ENCODE measurements at regions not wholly inside any gene's neighbourhood (a gene's known extent, or its start where the extent isn't known, plus 50 kb on each side); places are given as distances from the start of the nearest gene placed in this dataset.
"Not testable (repeated sequence)": the region's sequence is repeated elsewhere in the genome, so short reads cannot be mapped to it uniquely, and the experiment has no call there.

GRCh38 chr10:45056806-45057205, 56.1 kb downstream of the ZNF22 start:
- DNase-seq = not testable (repeated sequence)

- DNase-seq = no peak
Observed at GRCh38 chr10:45058580-45058979, 57.9 kb downstream of the ZNF22 start.

DNA sequence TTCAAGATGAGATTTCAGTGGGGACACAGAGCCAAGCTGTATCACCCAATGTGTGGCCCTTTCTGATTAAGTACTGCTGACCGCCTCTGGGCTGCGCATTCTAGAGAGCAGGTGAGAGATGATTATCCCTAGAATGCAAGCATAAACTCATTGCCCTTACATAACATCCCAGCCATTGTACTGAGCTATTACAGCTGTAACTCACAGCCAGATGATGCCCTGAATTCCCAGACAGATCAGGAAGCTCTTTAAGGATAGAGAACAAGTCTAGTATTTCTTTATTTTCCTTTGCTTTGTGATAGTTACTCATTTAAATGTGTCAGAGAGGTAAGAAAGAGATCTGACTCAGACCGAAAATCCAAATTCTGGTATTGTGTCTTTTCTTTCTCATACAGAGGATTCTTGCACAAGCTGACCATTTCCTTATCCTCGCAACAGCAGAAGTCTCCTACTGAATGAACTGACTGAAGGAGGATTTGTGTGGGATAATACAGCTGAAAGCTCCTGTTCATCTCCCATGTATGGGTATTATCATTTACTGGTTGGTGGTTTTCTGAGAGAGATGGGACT, 58.4 kb downstream of the ZNF22 start:
- DNase-seq = no peak

GRCh38 chr10:45059632-45060031, 58.9 kb downstream of the ZNF22 start:
- no peak for DNase-seq

GRCh38 chr10:45061982-45062381, 61.3 kb downstream of the ZNF22 start:
- DNase-seq = no peak

- no peak for DNase-seq
Observed at GRCh38 chr10:45063591-45064231, 63.0 kb downstream of the ZNF22 start.

GRCh38 chr10:45064998-45065397, 64.3 kb downstream of the ZNF22 start:
- no peak for DNase-seq

DNA sequence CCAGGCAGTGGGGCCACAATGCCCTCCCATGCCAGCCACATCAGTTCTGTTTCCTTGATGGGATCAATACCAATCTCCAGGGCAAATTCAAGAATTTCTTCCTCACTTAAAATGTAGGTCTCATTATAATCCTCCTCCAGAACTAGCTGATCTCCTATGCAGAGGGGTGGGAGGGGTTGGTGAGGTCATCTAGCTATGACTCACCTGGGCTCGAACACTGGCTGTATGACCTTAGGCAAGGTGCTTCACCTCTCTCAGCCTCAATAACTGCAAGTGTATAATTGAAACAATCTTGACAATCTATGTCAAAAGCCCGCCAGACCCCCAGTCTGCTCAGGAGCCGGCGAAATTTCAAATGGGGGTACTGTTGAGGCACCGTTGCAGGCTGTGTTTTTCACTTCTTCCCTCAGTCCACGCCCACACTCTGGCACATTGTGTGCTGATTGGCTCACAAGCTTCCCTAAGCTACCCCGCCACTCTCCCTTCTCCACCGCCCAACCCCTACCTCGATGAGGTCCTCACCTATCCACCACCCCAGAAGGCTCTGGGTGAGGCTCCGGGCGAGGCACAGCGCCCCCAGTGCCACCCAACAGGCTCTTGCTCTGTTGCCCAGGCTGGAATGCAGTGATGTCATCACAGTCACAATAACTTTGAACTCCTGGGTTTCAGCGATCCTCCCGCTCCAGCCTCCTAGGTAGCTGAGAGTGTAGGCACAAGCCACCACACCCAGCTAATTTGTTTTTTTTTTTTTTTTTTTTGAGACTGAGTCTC, 70.5 kb downstream of the ZNF22 start:
- no peak for DNase-seq

GRCh38 chr10:45075216-45075615, 74.5 kb downstream of the ZNF22 start:
- DNase-seq = no peak

- no peak for DNase-seq
Observed at GRCh38 chr10:45075826-45076380, 75.2 kb downstream of the ZNF22 start.

DNA sequence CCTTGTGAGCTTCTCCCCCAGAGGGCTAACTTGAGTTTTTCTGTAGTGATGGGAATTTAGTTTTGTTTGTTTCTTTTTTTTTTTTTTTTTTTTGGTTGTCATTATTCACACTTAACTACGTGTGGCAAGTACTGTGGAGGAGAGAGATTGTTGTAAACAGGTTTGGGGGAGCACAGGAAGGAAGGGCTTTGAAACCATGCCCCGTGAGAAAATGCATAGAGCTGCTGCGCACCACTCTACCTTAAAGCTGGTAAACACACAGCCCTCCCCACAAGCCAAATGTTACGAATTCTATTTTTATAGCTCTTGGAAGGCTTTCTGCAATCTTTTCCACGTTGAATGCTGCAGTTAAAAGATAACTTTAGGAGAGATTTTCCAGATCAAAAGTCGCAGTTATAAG, 76.2 kb downstream of the ZNF22 start:
- DNase-seq = no peak

- no peak for DNase-seq
Observed at GRCh38 chr10:45080331-45080730, 79.6 kb downstream of the ZNF22 start.

- no peak for DNase-seq
Observed at GRCh38 chr10:45082176-45082575, 81.5 kb downstream of the ZNF22 start.

DNA sequence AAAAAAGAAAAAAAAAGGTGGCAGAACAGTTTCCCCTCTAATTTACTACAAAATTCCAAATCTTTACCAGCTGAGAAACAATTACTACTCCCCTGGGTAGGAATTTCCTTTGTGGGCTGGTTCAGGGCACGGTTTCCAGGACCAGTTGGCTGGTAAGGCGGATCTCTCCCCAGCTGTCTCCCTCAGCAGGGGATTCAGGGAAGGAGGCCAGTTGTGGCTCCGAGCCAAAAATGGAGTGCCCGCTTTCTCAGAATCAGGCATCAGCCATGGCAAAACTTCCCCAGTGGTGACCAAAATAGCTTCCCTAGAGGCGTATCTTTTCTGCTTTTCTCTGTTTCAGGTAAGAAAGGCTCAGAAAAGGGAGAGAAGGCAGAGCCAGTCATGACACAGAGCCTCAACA, 91.2 kb downstream of the ZNF22 start:
- no peak for DNase-seq

DNA sequence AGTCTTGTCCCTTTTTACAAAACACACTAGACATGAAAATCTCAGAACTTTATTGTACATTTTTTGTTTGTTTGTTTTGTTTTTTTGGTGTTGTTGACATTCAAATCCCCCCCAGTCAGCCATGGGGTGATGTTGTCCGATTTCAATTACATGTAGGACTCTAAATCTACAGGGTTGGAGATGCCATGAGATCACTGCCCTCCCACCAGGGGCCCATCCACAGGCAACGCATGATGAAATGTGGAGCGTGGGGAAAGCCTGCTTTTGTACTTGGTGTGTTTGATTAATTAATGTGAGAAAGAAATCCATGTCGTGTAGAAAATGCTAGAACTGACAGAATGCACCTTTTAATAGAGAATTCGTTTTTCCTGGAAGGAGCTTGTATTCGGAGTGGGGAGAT, 93.2 kb downstream of the ZNF22 start:
- no peak for DNase-seq

GRCh38 chr10:45095286-45095685, 94.6 kb downstream of the ZNF22 start:
- DNase-seq = no peak

GRCh38 chr10:45096001-45096400, 95.3 kb downstream of the ZNF22 start:
- no peak for DNase-seq

GRCh38 chr10:45100429-45100828, 99.7 kb downstream of the ZNF22 start:
- DNase-seq = no peak

DNA sequence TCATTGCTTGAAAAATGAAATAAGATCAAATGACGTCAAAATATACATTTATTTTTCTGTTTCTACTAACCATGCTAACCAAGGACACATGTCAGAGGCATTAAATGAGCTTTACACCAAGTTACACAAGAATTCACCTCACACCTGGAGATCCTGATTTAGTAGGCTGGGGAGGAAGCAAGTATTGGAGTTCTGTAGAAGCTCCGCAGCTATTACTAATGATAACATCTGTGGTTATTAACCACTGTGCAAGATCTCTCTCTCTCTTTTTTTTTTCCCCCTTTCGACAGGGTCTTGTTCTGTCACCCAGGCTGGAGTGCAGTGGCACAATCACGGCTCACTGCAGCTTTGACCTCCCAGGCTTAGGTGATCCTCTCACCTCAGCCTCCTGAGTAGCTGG, 104.0 kb downstream of the ZNF22 start:
- no peak for DNase-seq

- DNase-seq = not testable (repeated sequence)
Observed at GRCh38 chr10:45105309-45105708, 104.6 kb downstream of the ZNF22 start.

- DNase-seq = no peak
Observed at GRCh38 chr10:45106236-45106856, 105.6 kb downstream of the ZNF22 start.

DNA sequence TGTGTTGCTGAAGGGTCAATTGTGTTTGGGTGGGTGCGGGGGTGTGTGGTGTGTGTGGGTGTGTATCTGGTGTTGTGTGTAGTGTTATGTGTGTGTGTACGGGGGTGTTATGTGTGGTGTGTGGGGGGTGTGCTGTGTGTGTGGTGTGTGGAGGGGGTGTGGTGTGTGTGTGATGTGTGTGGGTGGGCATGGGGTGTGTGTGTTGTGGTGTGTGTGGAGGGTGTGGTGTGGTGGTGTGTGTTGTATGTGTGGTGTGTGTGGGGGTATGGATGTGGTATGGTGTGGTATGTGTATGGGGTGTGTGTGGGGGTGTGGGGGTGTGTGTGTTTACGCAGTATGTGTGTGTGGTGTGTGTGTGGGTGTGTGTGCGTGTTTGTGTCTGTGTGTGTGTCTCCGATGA, 110.8 kb downstream of the ZNF22 start:
- no peak for DNase-seq

GRCh38 chr10:45117940-45118339, 117.2 kb downstream of the ZNF22 start:
- DNase-seq = not testable (repeated sequence)
